ENCODE measurements at regions not wholly inside any gene's neighbourhood (a gene's known extent, or its start where the extent isn't known, plus 50 kb on each side); places are given as distances from the start of the nearest gene placed in this dataset.

DNA sequence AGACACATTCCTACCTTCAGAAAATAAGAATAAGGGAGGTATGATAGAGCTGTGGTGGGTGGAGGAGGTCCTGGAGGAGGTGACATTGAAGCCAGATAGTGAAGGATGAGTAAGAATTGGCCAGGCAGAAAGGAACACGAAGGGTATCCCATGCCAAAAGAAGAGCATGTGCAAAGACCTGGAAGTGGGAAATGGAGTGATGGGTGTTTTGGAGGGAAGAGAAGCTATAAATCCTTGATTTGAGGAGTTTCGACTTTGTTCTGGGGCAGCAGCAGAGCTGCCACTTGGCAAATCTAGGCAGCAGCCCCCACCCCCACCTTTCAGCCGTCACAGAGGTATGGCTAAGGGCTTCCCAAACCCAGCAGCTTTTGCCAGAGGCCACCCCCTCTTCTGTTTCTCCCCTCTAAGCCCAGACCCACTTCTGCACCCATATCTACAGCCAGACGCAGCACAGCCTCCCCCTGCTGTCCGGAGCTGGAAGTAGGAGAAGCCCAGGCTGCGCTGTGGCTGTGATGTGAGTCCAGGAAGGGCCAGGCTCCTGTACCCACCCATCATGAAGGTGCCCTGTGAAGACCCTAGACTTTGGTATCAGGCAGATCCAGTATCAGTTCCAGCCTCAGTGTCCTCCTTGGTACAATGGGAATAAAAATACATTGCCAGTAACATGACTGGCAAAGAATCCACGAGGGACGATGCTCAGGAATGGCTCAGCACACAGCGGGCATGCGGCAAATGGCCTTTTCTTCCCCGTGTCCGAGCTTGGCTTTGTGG lies 188.7 kb upstream of the LINGO1 start:
- peak; percentile 42 for DNase-seq (ENCODE audit: low read depth)

DNA sequence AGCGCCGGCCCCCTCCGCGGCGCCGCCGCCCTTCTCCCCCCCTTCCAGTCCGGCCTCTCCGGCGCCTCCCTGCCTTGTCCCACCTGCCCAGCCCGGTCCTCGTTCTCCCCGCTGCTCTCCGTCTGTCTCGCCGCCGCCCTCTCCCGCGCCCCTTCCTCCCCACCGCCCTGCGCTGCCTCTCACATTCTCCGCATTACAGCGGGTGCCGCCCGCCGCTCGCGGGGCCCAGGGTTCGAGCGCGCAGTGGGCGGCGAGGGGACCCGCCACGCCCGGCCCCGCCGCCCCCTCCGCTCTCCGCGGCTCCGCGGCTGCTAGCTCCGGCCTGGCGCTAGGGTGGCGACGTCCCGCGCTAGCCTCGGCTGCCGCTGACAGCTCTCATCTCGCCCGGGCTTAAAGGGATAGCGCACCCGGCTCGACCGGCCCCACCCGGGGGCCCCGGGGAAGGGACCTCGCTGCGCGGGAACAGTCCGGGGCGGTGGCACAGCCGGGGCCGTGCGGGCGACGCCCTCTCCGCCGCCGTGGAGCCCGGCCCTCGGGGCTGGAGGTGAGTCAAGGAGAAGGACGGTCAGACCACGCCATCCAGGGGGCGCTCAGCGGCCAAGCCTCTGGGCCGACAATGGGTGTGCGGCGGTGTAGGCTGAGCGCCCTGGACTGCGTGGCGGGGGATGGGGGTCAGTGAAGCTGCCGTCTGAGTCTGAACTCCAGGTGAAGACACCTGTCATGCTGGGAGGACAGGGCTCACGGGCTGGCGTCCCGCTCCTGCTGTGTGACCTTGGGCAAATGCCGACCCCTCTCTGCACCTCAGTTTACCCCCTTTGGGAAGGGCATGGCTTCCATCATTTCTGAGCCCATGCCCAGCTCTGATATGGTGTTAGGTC lies 187.4 kb upstream of the LINGO1 start:
- DNase-seq (ENCODE audit: low read depth), result peak; percentile 8

DNA sequence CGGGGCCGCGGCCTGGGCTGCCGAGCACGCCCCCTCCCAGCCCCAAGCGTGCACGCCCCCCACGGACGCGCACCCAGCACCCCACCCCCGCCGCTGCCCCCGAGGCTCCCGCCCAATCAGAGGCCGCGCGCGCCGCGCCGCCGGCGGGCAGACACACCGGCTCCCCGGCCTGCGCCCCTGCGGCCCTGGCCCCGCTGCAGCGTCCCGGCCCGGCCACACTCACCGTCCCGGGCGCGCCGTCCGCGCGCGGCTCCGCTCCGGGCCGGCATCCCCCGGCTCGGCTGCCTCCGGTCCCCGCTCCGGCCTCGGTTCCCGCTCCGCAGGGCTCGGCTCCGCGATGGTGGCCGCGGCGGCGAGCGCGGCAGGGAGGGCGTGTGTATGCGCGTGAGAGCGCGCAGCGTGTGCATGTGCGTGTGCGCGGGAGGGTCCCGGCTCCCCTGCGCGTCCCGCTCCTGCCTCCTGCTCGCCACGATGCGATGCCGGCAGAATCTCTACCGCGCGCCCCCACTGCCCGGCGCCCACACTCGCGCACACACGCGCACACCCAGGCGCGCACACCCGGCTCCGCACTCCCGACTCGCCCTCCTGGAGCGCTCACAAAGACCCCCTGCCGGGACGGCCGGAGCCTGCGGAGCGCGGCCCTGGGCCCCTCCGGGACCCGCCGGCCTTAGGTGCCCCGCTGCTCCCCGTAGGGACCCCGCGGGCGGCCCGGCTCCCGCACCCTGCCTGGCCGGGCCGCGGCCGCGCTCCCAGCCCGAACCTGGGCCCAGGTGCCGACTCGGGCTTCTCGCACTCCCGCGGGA lies 186.5 kb upstream of the LINGO1 start:
- no peak for DNase-seq (ENCODE audit: low read depth)

- no peak for DNase-seq (ENCODE audit: low read depth)
Measured at GRCh38 chr15:77818484-77819047, 185.9 kb upstream of the LINGO1 start.

DNA sequence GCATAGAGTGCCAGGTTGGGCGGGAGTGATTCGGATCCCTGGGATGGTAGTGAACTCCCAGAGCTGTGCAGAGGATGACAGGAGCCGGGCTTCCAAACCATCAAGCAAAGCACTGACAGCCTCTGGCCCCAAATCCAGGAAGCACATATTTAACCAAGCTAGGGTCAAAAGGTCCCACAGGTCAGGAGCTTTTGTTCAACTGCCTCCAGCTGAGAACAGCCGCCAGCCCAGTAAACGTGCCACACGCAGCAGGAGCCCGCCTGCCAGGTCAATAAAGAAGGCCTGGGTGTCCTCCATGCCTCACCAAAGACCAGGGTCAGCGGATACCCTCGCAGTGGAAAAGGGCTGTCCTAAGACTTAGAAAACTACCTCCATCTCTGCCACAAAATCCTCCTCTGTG lies 184.7 kb upstream of the LINGO1 start:
- no peak for DNase-seq (ENCODE audit: low read depth)

DNA sequence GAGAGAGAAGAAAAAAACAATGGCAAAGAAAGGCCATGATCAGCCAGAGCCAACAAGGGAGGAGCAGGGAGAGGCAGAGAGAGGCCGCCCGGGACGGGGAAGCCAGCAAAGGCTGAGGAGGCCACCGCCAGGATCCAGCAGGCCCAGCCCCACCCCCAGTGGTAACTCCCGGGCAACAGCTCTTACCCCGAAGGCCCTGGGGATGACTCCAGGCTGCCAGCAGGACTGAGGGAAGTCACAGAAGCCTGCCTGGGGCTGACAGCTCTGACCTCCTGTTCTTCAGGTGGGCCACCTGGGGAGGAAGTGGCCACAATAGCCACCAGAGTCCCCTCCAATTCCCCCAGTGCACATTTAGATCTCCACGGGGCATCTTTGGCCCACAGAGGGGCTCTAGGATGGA lies 184.3 kb upstream of the LINGO1 start:
- DNase-seq (ENCODE audit: low read depth), result no peak

- no peak for DNase-seq (ENCODE audit: low read depth)
Measured at GRCh38 chr15:77815015-77815414, 182.3 kb upstream of the LINGO1 start.

- DNase-seq (ENCODE audit: low read depth), result no peak
Measured at GRCh38 chr15:77812664-77813063, 180.0 kb upstream of the LINGO1 start.

DNA sequence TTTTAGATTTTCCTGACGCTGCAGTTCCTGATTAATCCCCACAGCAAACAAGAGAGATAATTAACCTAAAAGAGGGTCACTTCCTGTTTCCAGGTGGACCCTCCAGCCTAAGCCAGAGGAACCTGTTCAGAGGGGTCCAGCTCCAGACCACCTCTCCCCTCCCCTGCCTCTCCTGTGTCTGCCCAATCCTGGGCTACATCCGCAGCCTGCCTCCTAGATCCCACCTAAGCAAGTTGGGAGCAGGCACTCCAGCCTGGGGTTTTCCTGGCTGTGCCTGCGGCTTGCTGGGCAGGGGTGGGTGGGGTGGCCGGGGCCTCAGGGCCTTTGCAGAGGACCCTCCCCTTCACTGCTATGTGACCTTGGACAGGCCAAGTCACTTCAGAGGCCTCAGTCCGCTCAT lies 178.6 kb upstream of the LINGO1 start:
- DNase-seq (ENCODE audit: low read depth), result no peak

DNA sequence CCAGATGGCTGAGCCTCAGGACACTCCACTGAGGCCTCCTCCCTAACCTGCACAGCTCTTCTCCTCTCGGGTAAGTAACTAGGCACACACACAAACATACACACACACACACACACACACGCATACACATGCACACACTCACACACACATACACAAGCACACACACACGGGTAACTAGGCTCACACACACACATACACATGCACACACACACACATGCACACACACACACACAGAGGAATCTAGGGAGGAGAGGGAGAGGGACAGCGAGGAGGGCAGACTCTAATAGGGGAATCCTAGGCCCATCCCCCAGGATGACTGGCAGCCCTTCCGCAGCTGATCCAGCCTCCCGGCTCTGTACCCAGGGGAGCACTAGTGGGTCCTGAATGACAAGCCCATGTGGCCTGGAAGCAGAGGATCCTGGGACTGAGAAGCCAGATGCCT lies 177.4 kb upstream of the LINGO1 start:
- no peak for DNase-seq (ENCODE audit: low read depth)

DNA sequence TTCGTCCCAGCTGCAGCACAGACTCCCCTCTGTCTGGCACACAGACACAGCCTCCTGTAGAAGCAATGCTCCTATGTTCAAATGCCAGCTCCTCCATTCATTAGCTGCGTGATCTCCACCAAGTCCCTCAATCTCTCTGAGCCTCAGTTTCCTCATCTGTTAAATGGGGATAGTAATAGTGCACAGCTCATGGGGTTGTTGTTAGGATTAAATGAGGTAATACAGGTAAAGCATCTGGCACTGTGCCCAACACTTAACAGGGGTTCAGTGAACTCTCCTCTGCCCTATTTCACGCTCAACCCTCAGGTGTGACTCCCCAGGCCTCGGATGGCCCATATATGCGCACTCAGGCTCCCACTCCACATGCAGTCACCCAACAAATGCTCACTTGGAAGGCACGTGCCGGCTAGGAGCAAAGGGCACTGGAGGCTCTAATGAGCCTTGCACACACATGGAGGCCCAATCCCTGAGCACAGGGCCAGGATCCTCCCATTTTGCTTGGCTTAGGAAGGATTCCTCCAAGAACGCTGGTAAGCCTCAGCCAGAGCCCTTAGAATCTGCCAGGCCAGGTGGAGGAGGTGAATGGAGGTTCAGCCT lies 176.0 kb upstream of the LINGO1 start:
- DNase-seq (ENCODE audit: low read depth), result no peak

- no peak for DNase-seq (ENCODE audit: low read depth)
Measured at GRCh38 chr15:77808075-77808474, 175.4 kb upstream of the LINGO1 start.

DNA sequence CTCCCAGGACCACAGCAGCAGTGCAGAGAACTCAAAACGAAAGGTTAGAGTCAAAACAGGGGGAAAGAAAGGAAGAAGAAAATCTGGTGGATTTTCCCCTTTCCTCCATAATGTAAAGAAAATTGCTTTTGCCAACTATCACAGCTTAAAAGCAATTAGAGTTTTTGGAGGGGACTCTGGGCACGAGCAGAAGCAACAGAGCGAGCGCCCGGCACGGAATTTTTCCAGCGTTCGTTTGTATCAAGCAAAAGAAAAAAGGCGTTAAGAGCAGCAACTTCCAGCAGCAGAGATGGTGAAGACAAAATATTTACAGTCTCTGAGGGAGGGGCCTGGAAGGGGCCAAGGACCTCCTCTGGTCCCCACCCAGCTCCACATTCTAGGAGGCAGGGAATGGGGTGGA lies 174.9 kb upstream of the LINGO1 start:
- no peak for DNase-seq (ENCODE audit: low read depth)

DNA sequence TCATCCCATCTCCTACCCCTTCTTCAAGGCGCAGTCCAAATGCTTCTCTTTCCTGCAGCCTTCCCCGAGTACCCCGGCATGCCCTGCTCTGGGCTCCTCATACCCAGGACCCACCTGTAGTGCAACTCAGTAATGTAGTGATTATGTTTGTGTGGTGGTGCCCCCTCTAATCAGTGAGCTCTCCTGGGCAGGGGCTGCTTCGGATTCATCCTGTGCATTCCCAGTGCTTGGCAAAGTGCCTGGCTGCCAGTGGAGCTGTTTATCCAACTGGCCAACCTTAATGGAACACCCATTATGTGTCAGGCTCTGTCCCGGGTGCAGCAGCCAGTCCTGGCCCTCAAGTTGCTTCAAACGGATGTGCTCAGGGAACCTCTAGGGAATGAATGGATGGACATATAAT lies 174.4 kb upstream of the LINGO1 start:
- DNase-seq (ENCODE audit: low read depth), result no peak

DNA sequence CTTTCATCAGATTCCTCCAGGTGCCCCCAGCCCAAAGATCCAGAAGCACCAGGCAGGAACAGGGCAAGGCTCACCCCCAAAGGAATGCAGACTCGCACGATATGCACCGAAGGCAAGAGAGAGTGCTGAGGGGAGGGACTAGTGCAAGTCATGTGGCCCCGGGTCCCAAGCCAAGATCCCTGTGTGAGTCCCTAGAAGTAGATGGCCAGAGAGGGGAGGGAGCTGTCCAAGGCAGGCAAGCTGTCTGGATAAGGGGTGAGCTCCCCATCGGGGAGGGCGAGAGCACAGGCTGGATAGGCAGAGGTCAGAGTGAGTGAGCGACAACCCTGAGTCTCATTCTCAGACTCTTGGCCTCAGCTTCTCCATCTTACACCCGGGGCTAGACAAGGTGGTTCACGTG lies 171.5 kb upstream of the LINGO1 start:
- DNase-seq (ENCODE audit: low read depth), result no peak

GRCh38 chr15:77803487-77803886 lies 170.8 kb upstream of the LINGO1 start:
- no peak for DNase-seq (ENCODE audit: low read depth)

- DNase-seq (ENCODE audit: low read depth), result no peak
Measured at GRCh38 chr15:77800305-77800704, 167.6 kb upstream of the LINGO1 start.

- no peak for DNase-seq (ENCODE audit: low read depth)
Measured at GRCh38 chr15:77798847-77799246, 166.1 kb upstream of the LINGO1 start.

- DNase-seq (ENCODE audit: low read depth), result no peak
Measured at GRCh38 chr15:77798151-77798835, 165.6 kb upstream of the LINGO1 start.

DNA sequence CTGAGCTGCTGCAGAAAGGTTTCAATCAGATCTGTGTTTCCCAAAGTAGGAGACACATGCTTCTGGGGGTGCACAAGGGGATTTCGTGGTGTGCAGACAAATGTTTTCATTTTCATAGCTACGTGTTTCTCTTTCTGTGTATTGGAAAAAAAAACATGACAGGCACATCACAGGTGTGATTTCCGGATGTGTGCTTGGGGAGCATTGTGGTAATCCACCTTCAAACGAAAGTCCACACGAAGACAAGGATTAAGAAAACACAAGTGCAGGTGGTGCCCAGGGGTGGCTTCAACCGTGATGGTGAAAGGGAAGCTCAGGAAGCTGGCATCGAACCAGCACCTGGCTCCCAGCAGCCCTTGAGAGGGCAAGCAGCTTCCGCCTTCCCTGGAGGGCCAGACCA lies 164.6 kb upstream of the LINGO1 start:
- no peak for DNase-seq (ENCODE audit: low read depth)

Measured in RPMI7951 (cell line).